WI38 (cell line): ENCODE measurements at regions not wholly inside any gene's neighbourhood (a gene's known extent, or its start where the extent isn't known, plus 50 kb on each side); places are given as distances from the start of the nearest gene placed in this dataset.

Experiments
- H3K4me3 ChIP-seq: 2 replicates; pipeline ENCODE4 v1.5.1; 2011; ENCODE audit warnings: low read depth, mild to moderate bottlenecking, control low read depth, low read length
- TF ChIP-seq, protein P1 (sequence below): IDR thresholded peaks from 2 replicates; pipeline ENCODE4 v1.5.1; 2012; ENCODE audit warnings: low read depth, mild to moderate bottlenecking, control low read depth, low read length

DNA sequence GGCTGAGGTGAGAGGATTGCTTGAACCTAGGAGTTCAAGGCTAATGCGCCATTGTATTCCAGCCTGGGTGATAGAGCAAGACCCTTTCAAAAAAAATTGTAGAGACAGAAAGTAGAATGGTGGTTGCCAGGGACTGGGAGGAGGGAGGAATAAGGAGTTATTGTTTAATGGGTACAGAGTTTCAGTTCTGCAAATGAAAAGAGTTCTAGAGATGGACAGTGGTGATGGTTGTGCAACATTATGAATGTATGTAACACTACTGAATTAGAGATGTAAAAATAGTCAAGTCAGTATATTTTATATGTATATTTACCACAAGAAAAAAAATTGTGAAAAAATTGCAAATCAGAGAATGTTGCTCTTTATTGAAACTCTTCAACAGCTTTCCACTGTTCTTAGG is 266.5 kb upstream of the NPY start:
- TF ChIP-seq, protein P1, sequence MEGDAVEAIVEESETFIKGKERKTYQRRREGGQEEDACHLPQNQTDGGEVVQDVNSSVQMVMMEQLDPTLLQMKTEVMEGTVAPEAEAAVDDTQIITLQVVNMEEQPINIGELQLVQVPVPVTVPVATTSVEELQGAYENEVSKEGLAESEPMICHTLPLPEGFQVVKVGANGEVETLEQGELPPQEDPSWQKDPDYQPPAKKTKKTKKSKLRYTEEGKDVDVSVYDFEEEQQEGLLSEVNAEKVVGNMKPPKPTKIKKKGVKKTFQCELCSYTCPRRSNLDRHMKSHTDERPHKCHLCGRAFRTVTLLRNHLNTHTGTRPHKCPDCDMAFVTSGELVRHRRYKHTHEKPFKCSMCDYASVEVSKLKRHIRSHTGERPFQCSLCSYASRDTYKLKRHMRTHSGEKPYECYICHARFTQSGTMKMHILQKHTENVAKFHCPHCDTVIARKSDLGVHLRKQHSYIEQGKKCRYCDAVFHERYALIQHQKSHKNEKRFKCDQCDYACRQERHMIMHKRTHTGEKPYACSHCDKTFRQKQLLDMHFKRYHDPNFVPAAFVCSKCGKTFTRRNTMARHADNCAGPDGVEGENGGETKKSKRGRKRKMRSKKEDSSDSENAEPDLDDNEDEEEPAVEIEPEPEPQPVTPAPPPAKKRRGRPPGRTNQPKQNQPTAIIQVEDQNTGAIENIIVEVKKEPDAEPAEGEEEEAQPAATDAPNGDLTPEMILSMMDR = no peak
- no peak overlapping the region for H3K4me3 ChIP-seq

- no peak overlapping the region for H3K4me3 ChIP-seq
- TF ChIP-seq, protein P1 = no peak
Measured at GRCh38 chr7:24018331-24018730, 265.7 kb upstream of the NPY start.

- TF ChIP-seq, protein P1 = no peak
- no peak overlapping the region for H3K4me3 ChIP-seq
Measured at GRCh38 chr7:24019841-24020240, 264.1 kb upstream of the NPY start.

GRCh38 chr7:24024276-24025068 is 259.5 kb upstream of the NPY start:
- peak overlapping the region; percentile 23 for H3K4me3 ChIP-seq
- TF ChIP-seq, protein P1 = no peak

- TF ChIP-seq, protein P1 = no peak
- peak overlapping the region; percentile 23 for H3K4me3 ChIP-seq
Measured at GRCh38 chr7:24025094-24025493, 258.9 kb upstream of the NPY start.

DNA sequence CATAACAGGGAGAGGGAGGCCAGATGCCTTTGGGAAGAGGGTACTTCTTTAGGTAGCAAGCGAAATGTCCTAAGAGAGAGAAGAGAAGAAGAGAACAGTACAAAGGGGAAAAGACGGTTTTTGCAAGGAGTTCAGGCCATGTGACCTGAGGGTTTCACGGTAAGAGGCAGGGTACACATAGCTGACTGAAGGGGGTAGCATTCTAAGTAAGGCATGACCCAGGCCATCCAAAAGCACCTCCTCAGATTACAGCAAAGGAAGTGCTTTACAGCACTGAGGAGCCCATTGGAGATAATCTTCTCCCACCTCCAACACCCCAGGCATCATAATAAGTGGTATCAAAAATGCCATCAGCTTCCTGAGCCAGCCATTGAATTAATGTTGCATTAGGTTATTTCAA is 258.2 kb upstream of the NPY start:
- TF ChIP-seq, protein P1 = no peak
- H3K4me3 ChIP-seq = peak overlapping the region; percentile 23

GRCh38 chr7:24026351-24026750 is 257.6 kb upstream of the NPY start:
- no peak overlapping the region for H3K4me3 ChIP-seq

More at GRCh38 chr7:24026351-24026750, 257.6 kb upstream of the NPY start:
- TF ChIP-seq, protein P1 = no peak
